ENCODE measurements at regions not wholly inside any gene's neighbourhood (a gene's known extent, or its start where the extent isn't known, plus 50 kb on each side); places are given as distances from the start of the nearest gene placed in this dataset.
"Not testable (repeated sequence)": the region's sequence is repeated elsewhere in the genome, so short reads cannot be mapped to it uniquely, and the experiment has no call there.

DNA sequence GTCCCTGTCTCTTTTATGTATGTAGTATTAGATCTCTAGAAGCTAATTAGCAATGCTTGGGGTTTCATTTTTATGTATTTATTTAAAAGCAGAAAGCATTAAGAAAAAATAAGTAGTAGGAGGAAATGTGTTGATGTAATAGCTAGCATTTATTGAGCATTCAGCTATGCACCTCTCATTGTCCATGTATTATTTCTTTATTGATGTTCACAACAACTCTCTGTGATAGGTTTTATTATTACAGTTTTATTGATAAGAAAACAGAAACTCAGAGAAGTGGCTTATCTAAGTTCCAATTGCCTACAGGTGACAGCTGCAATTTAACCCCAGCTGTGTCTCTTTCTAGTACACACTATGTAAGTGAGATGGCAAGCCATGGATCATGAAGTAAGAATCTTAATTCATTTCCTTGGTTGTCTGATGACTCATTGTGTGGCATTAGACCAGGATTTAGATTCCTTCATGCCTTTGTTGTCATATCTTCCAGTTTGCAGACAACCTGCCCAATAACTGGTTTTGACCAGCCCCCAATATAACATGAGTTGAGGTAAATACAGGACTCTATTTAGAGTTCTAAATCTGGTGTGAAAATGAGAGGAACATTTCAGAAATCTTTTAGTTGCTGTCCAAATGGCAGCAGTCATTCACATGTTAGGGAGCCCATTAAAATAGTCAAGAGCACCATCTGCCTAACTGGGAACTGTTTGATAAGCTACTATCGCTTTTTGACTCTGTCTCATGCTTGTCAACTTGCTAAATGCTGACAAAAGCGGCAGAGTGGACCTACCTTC is 170.8 kb upstream of the PHACTR1 start:
- Histone ChIP-seq H3K9ac (ENCODE audit: low read depth in 2 of 2, low read length in 2 of 2) (no peak overlapping the region), H3K4me3 (no peak overlapping the region), H3K27me3 (no peaks in the 10 kb centered on the region), H3K36me3 (no peaks in the 10 kb centered on the region), H3K4me1 (peaks cover 3% of the 10 kb centered on the region), H3K9me3 (no peaks in the 10 kb centered on the region), H3K27ac (peak overlapping the region; percentile 44)
- intact Hi-C loops (cut with DNase I): no loop called here
- no peak for DNase-seq
- TF ChIP-seq, protein P1, sequence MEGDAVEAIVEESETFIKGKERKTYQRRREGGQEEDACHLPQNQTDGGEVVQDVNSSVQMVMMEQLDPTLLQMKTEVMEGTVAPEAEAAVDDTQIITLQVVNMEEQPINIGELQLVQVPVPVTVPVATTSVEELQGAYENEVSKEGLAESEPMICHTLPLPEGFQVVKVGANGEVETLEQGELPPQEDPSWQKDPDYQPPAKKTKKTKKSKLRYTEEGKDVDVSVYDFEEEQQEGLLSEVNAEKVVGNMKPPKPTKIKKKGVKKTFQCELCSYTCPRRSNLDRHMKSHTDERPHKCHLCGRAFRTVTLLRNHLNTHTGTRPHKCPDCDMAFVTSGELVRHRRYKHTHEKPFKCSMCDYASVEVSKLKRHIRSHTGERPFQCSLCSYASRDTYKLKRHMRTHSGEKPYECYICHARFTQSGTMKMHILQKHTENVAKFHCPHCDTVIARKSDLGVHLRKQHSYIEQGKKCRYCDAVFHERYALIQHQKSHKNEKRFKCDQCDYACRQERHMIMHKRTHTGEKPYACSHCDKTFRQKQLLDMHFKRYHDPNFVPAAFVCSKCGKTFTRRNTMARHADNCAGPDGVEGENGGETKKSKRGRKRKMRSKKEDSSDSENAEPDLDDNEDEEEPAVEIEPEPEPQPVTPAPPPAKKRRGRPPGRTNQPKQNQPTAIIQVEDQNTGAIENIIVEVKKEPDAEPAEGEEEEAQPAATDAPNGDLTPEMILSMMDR (IDR thresholded peaks at IDR 0.05): no peak

DNA sequence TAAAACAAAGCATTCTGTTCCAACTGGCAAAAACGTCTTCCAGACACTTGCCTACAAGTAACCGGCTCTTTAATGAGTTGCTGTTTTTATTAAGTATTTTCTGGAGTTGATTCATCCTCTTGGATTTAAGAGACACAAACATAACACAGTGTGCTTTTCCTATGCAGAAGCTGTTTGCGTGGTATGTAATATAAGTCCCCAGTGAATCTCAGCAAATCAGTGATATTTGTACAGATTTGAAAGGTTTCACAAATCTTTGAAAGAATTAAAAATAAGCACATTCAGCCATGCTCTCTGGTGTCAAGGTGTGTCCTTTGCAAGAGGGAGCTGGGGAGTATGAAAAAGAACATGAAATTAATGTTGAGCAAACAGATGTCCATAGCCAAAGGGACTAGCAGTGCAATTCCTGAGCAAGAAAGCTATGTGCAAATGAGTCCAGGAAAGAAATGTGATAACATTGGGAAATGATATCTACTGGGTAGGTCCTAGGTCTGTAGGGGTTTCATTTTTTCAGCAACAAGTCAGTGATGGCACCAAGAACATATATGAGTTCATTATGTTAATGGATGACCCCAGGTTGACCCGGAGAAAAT is 170.1 kb upstream of the PHACTR1 start:
- no peaks in the 10 kb centered on the region for H3K9me3 ChIP-seq
- TF ChIP-seq, protein P1 (IDR thresholded peaks at IDR 0.05): no peak
- DNase-seq: no peak
- H3K4me3 ChIP-seq: no peak overlapping the region
- H3K36me3 ChIP-seq: no peaks in the 10 kb centered on the region
- intact Hi-C loops (cut with DNase I): no loop called here
- H3K27ac ChIP-seq: peak overlapping the region; percentile 44
- H3K4me1 ChIP-seq: peaks cover 3% of the 10 kb centered on the region
- no peaks in the 10 kb centered on the region for H3K27me3 ChIP-seq
- no peak overlapping the region for H3K9ac ChIP-seq (ENCODE audit: low read depth in 2 of 2, low read length in 2 of 2)

- Histone ChIP-seq H3K9ac (ENCODE audit: low read depth in 2 of 2, low read length in 2 of 2) (no peak overlapping the region), H3K9me3 (no peaks in the 10 kb centered on the region), H3K4me3 (no peak overlapping the region), H3K27ac (no peak overlapping the region), H3K27me3 (no peaks in the 10 kb centered on the region), H3K4me1 (peaks cover 3% of the 10 kb centered on the region), H3K36me3 (no peaks in the 10 kb centered on the region)
- intact Hi-C loops (cut with DNase I): no loop called here
- DNase-seq: no peak
- TF ChIP-seq, protein P1 (IDR thresholded peaks at IDR 0.05): no peak
Observed at GRCh38 chr6:12548526-12548925, 168.0 kb upstream of the PHACTR1 start.

DNA sequence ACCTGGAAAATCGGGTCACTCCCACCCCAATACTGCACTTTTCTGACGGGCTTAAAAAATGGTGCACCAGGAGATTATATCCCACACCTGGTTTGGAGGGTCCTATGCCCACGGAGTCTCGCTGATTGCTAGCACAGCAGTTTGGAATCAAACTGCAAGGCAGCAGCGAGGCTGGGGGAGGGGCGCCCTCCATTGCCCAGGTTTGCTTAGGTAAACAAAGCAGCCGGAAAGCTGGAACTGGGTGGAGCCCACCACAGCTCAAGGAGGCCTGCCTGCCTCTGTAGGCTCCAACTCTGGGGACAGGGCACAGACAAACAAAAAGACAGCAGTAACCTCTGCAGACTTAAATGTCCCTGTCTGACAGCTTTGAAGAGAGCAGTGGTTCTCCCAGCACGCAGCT is 167.1 kb upstream of the PHACTR1 start:
- H3K9me3 ChIP-seq; H3K4me3 ChIP-seq; DNase-seq; H3K9ac ChIP-seq (ENCODE audit: low read depth in 2 of 2, low read length in 2 of 2); H3K4me1 ChIP-seq; H3K36me3 ChIP-seq; H3K27ac ChIP-seq; intact Hi-C loops (cut with DNase I); H3K27me3 ChIP-seq: not testable (repeated sequence)

DNA sequence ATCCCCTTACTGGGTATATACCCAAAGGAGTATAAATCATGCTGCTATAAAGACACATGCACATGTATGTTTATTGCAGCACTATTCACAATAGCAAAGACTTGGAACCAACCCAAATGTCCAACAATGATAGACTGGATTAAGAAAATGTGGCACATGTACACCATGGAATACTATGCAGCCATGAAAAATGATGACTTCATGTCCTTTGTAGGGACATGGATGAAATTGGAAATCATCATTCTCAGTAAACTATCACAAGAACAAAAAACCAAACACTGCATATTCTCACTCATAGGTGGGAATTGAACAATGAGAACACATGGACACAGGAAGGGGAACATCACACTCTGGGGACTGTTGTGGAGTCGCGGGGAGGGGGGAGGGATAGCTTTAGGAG is 161.7 kb upstream of the PHACTR1 start:
- H3K27me3 ChIP-seq; H3K9ac ChIP-seq (ENCODE audit: low read depth in 2 of 2, low read length in 2 of 2); H3K4me1 ChIP-seq; H3K9me3 ChIP-seq; intact Hi-C loops (cut with DNase I); H3K4me3 ChIP-seq; H3K27ac ChIP-seq; DNase-seq; H3K36me3 ChIP-seq: not testable (repeated sequence)

- no peaks in the 10 kb centered on the region for H3K27me3 ChIP-seq
- no peak overlapping the region for H3K4me3 ChIP-seq
- intact Hi-C loops (cut with DNase I): no loop called here
- H3K36me3 ChIP-seq: no peaks in the 10 kb centered on the region
- no peak overlapping the region for H3K27ac ChIP-seq
- TF ChIP-seq, protein P1 (IDR thresholded peaks at IDR 0.05): no peak
- no peak for DNase-seq
- H3K4me1 ChIP-seq: no peaks in the 10 kb centered on the region
- no peaks in the 10 kb centered on the region for H3K9me3 ChIP-seq
- H3K9ac ChIP-seq (ENCODE audit: low read depth in 2 of 2, low read length in 2 of 2): no peak overlapping the region
Observed at GRCh38 chr6:12555267-12555666, 161.3 kb upstream of the PHACTR1 start.
